ENCODE measurements at regions not wholly inside any gene's neighbourhood (a gene's known extent, or its start where the extent isn't known, plus 50 kb on each side); places are given as distances from the start of the nearest gene placed in this dataset.

DNA sequence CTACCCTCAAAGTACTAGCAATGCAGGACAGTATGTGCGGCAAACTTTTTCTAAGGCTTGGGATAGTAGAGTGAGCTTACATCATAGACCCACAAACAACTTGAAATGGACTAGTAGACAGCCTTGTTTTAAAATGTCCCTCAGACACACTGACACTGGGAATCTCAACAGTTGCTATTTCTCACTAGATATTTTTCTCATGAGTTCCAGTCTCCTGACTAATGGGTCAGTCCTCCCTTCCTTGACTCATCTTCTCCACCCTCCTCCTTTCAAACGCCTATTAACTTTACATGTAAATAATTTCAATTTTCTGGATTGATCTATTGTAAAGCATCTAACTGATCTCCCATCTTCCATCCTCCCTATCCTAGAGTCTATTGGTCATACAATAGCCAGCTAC lies 308.3 kb upstream of the PREP start:
- H3K4me3 ChIP-seq (ENCODE audit: low read depth, low read length): no peak overlapping the region
- H3K36me3 ChIP-seq (ENCODE audit: control insufficient read depth, insufficient read depth, low read length): no peaks in the 10 kb centered on the region
- DNase-seq (ENCODE audit: low read depth) (peak; percentile 29), FAIRE-seq (no peak)
- TF ChIP-seq, protein P1, sequence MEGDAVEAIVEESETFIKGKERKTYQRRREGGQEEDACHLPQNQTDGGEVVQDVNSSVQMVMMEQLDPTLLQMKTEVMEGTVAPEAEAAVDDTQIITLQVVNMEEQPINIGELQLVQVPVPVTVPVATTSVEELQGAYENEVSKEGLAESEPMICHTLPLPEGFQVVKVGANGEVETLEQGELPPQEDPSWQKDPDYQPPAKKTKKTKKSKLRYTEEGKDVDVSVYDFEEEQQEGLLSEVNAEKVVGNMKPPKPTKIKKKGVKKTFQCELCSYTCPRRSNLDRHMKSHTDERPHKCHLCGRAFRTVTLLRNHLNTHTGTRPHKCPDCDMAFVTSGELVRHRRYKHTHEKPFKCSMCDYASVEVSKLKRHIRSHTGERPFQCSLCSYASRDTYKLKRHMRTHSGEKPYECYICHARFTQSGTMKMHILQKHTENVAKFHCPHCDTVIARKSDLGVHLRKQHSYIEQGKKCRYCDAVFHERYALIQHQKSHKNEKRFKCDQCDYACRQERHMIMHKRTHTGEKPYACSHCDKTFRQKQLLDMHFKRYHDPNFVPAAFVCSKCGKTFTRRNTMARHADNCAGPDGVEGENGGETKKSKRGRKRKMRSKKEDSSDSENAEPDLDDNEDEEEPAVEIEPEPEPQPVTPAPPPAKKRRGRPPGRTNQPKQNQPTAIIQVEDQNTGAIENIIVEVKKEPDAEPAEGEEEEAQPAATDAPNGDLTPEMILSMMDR (IDR thresholded peaks at IDR 0.05; ENCODE audit: insufficient read depth, low read length, severe bottlenecking): no peak
- H3K27me3 ChIP-seq (ENCODE audit: control insufficient read depth, insufficient read depth, low read length): no peaks in the 10 kb centered on the region

DNA sequence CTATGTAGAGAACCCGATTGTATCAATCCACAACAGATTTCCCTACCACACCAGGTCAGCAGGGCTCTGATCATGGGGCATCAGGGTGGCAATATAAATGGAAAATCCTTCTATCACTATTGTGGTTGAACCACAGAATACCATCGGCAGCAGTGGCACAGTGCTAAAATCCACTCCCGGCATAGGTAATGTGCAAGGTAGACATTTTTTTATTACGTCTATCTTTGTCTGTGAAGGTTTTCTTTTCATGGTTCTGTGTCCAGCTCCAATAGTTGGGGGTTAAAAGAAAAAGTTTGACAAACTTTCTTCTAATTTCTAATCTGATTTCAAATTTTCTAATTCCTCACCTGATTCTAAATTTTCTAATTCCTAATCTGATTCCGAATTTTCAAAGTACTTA lies 302.7 kb upstream of the PREP start:
- Histone ChIP-seq H3K36me3 (ENCODE audit: control insufficient read depth, insufficient read depth, low read length) (no peaks in the 10 kb centered on the region), H3K4me3 (ENCODE audit: low read depth, low read length) (no peak overlapping the region), H3K27me3 (ENCODE audit: control insufficient read depth, insufficient read depth, low read length) (no peaks in the 10 kb centered on the region)
- DNase-seq (ENCODE audit: low read depth): no peak
- no peak for FAIRE-seq
- TF ChIP-seq, protein P1 (IDR thresholded peaks at IDR 0.05; ENCODE audit: insufficient read depth, low read length, severe bottlenecking): no peak

DNA sequence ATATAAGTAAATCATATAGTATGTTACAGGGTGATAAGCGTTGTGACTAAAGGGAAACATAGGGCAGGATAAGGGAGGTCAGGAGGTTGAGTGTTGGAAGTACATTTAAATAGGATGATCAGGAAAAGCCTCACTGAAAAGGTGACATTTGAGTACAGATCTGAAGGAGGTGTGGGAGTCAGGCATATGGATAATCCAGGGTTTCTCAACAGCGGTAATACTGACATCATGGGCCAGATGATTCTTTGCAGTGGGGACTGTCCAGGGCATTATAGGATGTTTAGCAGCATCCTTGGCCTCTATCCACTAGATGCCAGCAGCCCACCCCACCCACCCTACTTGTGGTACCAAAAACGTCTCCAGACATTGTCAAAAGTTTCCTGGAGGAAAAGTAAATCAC lies 292.6 kb upstream of the PREP start:
- Histone ChIP-seq H3K27me3 (ENCODE audit: control insufficient read depth, insufficient read depth, low read length) (no peaks in the 10 kb centered on the region), H3K36me3 (ENCODE audit: control insufficient read depth, insufficient read depth, low read length) (no peaks in the 10 kb centered on the region), H3K4me3 (ENCODE audit: low read depth, low read length) (no peak overlapping the region)
- DNase-seq (ENCODE audit: low read depth): no peak
- no peak for FAIRE-seq
- TF ChIP-seq, protein P1 (IDR thresholded peaks at IDR 0.05; ENCODE audit: insufficient read depth, low read length, severe bottlenecking): no peak

DNA sequence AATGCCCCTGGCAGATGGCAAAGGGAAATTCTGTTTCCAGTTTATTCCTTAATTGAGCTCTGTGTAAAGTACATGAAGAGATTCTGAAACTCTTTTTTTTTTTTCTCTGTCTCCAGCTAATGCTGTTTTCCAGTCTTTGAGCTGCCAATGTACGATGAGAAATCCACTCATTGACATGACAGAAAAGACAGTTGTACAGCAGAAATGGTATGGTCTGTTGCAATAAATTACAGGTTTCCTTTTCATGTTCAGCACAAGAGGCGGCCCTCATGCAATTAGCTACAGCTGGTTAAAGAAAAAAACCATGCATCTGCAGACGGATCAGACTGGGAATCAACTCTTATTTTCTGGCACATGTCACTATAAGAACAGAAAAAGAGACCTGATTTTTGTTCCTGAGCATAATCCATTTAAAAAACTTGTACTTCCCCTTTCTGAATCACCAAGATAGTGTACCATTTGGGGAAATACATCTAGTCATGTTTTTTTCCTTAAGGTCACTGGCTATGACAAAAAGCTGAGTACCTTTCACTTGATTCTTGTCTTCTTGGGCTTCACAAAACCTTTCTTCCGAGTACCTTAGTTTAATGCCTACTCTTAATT lies 289.8 kb upstream of the PREP start:
- no peak for FAIRE-seq
- no peak overlapping the region for H3K4me3 ChIP-seq (ENCODE audit: low read depth, low read length)
- TF ChIP-seq, protein P1 (IDR thresholded peaks at IDR 0.05; ENCODE audit: insufficient read depth, low read length, severe bottlenecking): no peak

DNA sequence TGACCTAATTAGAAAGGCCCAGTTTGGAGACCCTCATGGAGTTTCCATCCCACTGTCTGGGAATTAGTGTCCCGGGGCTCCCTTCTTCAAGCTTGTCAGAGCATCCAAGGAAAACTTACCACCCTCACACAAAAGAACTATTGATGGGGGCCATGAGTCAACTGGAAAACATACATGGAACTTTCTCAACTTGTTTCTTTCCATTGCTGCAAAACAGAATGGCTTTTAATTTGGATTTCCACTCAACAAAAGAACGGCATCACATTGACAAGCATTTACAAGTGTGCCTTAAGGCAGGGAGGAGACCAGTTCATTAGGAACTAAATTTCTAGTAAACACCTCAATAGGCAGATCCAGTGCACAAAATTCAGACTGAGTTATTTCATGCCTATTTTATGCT lies 289.1 kb upstream of the PREP start:
- TF ChIP-seq, protein P1 (IDR thresholded peaks at IDR 0.05; ENCODE audit: insufficient read depth, low read length, severe bottlenecking): no peak
- FAIRE-seq (no peak), DNase-seq (ENCODE audit: low read depth) (no peak)
- H3K27me3 ChIP-seq (ENCODE audit: control insufficient read depth, insufficient read depth, low read length): no peaks in the 10 kb centered on the region
- H3K4me3 ChIP-seq (ENCODE audit: low read depth, low read length): no peak overlapping the region
- H3K36me3 ChIP-seq (ENCODE audit: control insufficient read depth, insufficient read depth, low read length): no peaks in the 10 kb centered on the region

More for the DNA sequence above, 289.8 kb upstream of the PREP start:
- Histone ChIP-seq H3K27me3 (ENCODE audit: control insufficient read depth, insufficient read depth, low read length) (no peaks in the 10 kb centered on the region), H3K36me3 (ENCODE audit: control insufficient read depth, insufficient read depth, low read length) (no peaks in the 10 kb centered on the region)
- DNase-seq (ENCODE audit: low read depth): no peak

DNA sequence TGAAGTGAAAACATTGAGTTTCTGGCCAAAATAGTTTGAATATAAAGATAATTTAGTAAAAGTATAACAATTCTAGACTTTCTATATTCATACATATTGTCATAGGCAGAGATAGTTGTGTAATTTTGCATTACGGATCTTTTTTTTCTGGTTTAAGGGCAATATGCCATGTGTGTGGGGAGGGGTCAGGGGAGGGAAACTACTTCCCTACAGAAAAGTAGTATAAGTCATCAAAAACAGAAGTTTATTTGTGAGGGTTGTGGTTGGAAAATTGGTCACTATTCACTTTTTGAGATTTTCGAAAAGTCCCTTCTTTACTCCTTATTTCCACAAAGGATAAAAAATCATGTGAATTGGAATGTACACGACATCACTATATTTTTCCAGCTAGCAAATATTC lies 288.2 kb upstream of the PREP start:
- TF ChIP-seq, protein P1 (IDR thresholded peaks at IDR 0.05; ENCODE audit: insufficient read depth, low read length, severe bottlenecking): no peak
- no peak overlapping the region for H3K4me3 ChIP-seq (ENCODE audit: low read depth, low read length)
- no peak for FAIRE-seq
- no peak for DNase-seq (ENCODE audit: low read depth)
- no peaks in the 10 kb centered on the region for H3K36me3 ChIP-seq (ENCODE audit: control insufficient read depth, insufficient read depth, low read length)
- no peaks in the 10 kb centered on the region for H3K27me3 ChIP-seq (ENCODE audit: control insufficient read depth, insufficient read depth, low read length)

All from bronchial epithelial cell (primary cell).